Naive B cell (primary cell): ENCODE measurements at regions not wholly inside any gene's neighbourhood (a gene's known extent, or its start where the extent isn't known, plus 50 kb on each side); places are given as distances from the start of the nearest gene placed in this dataset.
A peak's percentile ranks its signal among the peaks of the same experiment; 100 is the strongest.
"Not testable (repeated sequence)": the region's sequence is repeated elsewhere in the genome, so short reads cannot be mapped to it uniquely, and the experiment has no call there.

ENCODE experiments used
- ATAC-seq, 2 donors: fragments of 150-1000 bp; cut with Tn5 transposase; 2 replicates each; pipeline ENCODE4 v1.10.0; 2021; ENCODE audit warnings: low read depth in 2 of 2, mild to moderate bottlenecking in 2 of 2, moderate library complexity in 2 of 2
- DNase-seq: peaks from one replicate; pipeline ENCODE4 v3.0.0; 2022
- H3K27ac Mint-ChIP-seq, 6 donors: one replicate each; pipeline ENCODE4 v1.8.0; 2020 to 2022; ENCODE audit warnings: mild to moderate bottlenecking in 6 of 6, mixed read lengths in 6 of 6, moderate library complexity in 5 of 6, inconsistent platforms in 2 of 6
- H3K27me3 Mint-ChIP-seq, 3 donors: one replicate each; pipeline ENCODE4 v1.8.0; 2021 to 2022; ENCODE audit warnings: mixed read lengths in 3 of 3, mild to moderate bottlenecking in 1 of 3
- H3K36me3 Mint-ChIP-seq, 2 donors: one replicate each; pipeline ENCODE4 v1.8.0; 2020 to 2022; ENCODE audit warnings: mixed read lengths in 2 of 2, inconsistent platforms in 1 of 2, mild to moderate bottlenecking in 1 of 2
- H3K4me1 Mint-ChIP-seq, 3 donors: one replicate each; pipeline ENCODE4 v1.8.0; 2020 to 2022; ENCODE audit warnings: mixed read lengths in 3 of 3, inconsistent platforms in 1 of 3, mild to moderate bottlenecking in 1 of 3, moderate library complexity in 1 of 3
- H3K4me3 Mint-ChIP-seq, 8 donors: one replicate each; pipeline ENCODE4 v1.8.0; 2020 to 2022; ENCODE audit warnings: mild to moderate bottlenecking in 8 of 8, mixed read lengths in 8 of 8, moderate library complexity in 8 of 8, inconsistent platforms in 2 of 8
- H3K9me3 Mint-ChIP-seq, 7 donors: one replicate each; pipeline ENCODE4 v1.8.0; 2020 to 2022; ENCODE audit warnings: mixed read lengths in 7 of 7, mild to moderate bottlenecking in 5 of 7, inconsistent platforms in 2 of 7, moderate library complexity in 1 of 7

GRCh38 chr11:89545691-89546090 is 54.5 kb upstream of the NOX4 start:
- Mint-ChIP-seq H3K9me3 (peaks cover 0 to 4% (median 0%) of the 10 kb centered on the region in 7 donors), H3K4me1 (no peaks in the 10 kb centered on the region), H3K27ac (no peak overlapping the region), H3K27me3 (no peaks in the 10 kb centered on the region), H3K36me3 (no peaks in the 10 kb centered on the region), H3K4me3 (no peak overlapping the region)
- DNase-seq (no peak), ATAC-seq (no peak)

GRCh38 chr11:89555781-89556180 is 64.6 kb upstream of the NOX4 start:
- ATAC-seq, H3K9me3 Mint-ChIP-seq, DNase-seq, H3K4me1 Mint-ChIP-seq, H3K4me3 Mint-ChIP-seq, H3K27me3 Mint-ChIP-seq, H3K27ac Mint-ChIP-seq, H3K36me3 Mint-ChIP-seq: not testable (repeated sequence)

GRCh38 chr11:89556731-89557707 is 65.8 kb upstream of the NOX4 start:
- H3K27me3 Mint-ChIP-seq, ATAC-seq, DNase-seq, H3K4me1 Mint-ChIP-seq, H3K9me3 Mint-ChIP-seq, H3K36me3 Mint-ChIP-seq, H3K4me3 Mint-ChIP-seq, H3K27ac Mint-ChIP-seq: not testable (repeated sequence)

GRCh38 chr11:89560598-89560997 is 69.4 kb upstream of the NOX4 start:
- H3K27ac Mint-ChIP-seq, H3K4me3 Mint-ChIP-seq, H3K36me3 Mint-ChIP-seq, DNase-seq, ATAC-seq, H3K27me3 Mint-ChIP-seq, H3K4me1 Mint-ChIP-seq, H3K9me3 Mint-ChIP-seq: not testable (repeated sequence)

GRCh38 chr11:89562731-89563130 is 71.6 kb upstream of the NOX4 start:
- H3K9me3 Mint-ChIP-seq, H3K4me1 Mint-ChIP-seq, H3K4me3 Mint-ChIP-seq, ATAC-seq, H3K36me3 Mint-ChIP-seq, H3K27me3 Mint-ChIP-seq, DNase-seq: not testable (repeated sequence)
- peak overlapping the region in 1 of 6 donors; percentile 86 for H3K27ac Mint-ChIP-seq

- ATAC-seq: no peak
- Mint-ChIP-seq H3K9me3 (peaks cover 0 to 4% (median 0%) of the 10 kb centered on the region in 7 donors), H3K36me3 (no peaks in the 10 kb centered on the region), H3K4me3 (no peak overlapping the region), H3K27ac (no peak overlapping the region), H3K27me3 (no peaks in the 10 kb centered on the region), H3K4me1 (no peaks in the 10 kb centered on the region)
- no peak for DNase-seq
Measured at GRCh38 chr11:89566972-89567371, 75.8 kb upstream of the NOX4 start.

- not testable (repeated sequence) for ATAC-seq, H3K4me3 Mint-ChIP-seq, H3K36me3 Mint-ChIP-seq, H3K27ac Mint-ChIP-seq, DNase-seq, H3K9me3 Mint-ChIP-seq, H3K4me1 Mint-ChIP-seq, H3K27me3 Mint-ChIP-seq
Measured at GRCh38 chr11:89569387-89569786, 78.2 kb upstream of the NOX4 start.

- not testable (repeated sequence) for H3K27ac Mint-ChIP-seq, H3K4me1 Mint-ChIP-seq, ATAC-seq, H3K36me3 Mint-ChIP-seq, H3K27me3 Mint-ChIP-seq, DNase-seq, H3K9me3 Mint-ChIP-seq, H3K4me3 Mint-ChIP-seq
Measured at GRCh38 chr11:89571706-89572105, 80.5 kb upstream of the NOX4 start.

GRCh38 chr11:89575846-89576245 is 84.7 kb upstream of the NOX4 start:
- DNase-seq, H3K27me3 Mint-ChIP-seq, H3K27ac Mint-ChIP-seq, H3K36me3 Mint-ChIP-seq, ATAC-seq, H3K4me1 Mint-ChIP-seq, H3K4me3 Mint-ChIP-seq, H3K9me3 Mint-ChIP-seq: not testable (repeated sequence)

- not testable (repeated sequence) for DNase-seq, H3K4me3 Mint-ChIP-seq, H3K27ac Mint-ChIP-seq, H3K4me1 Mint-ChIP-seq, ATAC-seq, H3K9me3 Mint-ChIP-seq, H3K36me3 Mint-ChIP-seq, H3K27me3 Mint-ChIP-seq
Measured at GRCh38 chr11:89577428-89577827, 86.3 kb upstream of the NOX4 start.

GRCh38 chr11:89583580-89583979 is 92.4 kb upstream of the NOX4 start:
- H3K4me3 Mint-ChIP-seq: no peak overlapping the region
- no peaks in the 10 kb centered on the region for H3K4me1 Mint-ChIP-seq
- ATAC-seq (no peak), DNase-seq (no peak)
- no peaks in the 10 kb centered on the region for H3K36me3 Mint-ChIP-seq
- no peaks in the 10 kb centered on the region for H3K27me3 Mint-ChIP-seq
- H3K9me3 Mint-ChIP-seq: no peaks in the 10 kb centered on the region
- no peak overlapping the region for H3K27ac Mint-ChIP-seq

- ATAC-seq, DNase-seq, H3K27ac Mint-ChIP-seq, H3K4me1 Mint-ChIP-seq, H3K4me3 Mint-ChIP-seq, H3K27me3 Mint-ChIP-seq, H3K36me3 Mint-ChIP-seq, H3K9me3 Mint-ChIP-seq: not testable (repeated sequence)
Measured at GRCh38 chr11:89585046-89585445, 93.9 kb upstream of the NOX4 start.

- not testable (repeated sequence) for H3K9me3 Mint-ChIP-seq, ATAC-seq, H3K27ac Mint-ChIP-seq, H3K4me3 Mint-ChIP-seq, H3K4me1 Mint-ChIP-seq, H3K36me3 Mint-ChIP-seq, DNase-seq, H3K27me3 Mint-ChIP-seq
Measured at GRCh38 chr11:89585471-89585870, 94.3 kb upstream of the NOX4 start.

GRCh38 chr11:89589413-89589812 is 98.2 kb upstream of the NOX4 start:
- H3K9me3 Mint-ChIP-seq, H3K27me3 Mint-ChIP-seq, H3K4me3 Mint-ChIP-seq, H3K36me3 Mint-ChIP-seq, H3K4me1 Mint-ChIP-seq, DNase-seq, ATAC-seq: not testable (repeated sequence)
- peak overlapping the region in 1 of 6 donors; percentile 29 for H3K27ac Mint-ChIP-seq
